Body of pancreas (tissue), 4 donors: ENCODE measurements at regions not wholly inside any gene's neighbourhood (a gene's known extent, or its start where the extent isn't known, plus 50 kb on each side); places are given as distances from the start of the nearest gene placed in this dataset.

Experiments used
- CTCF ChIP-seq, 7 experiments: fragments of 450-650 bp in 4 of 7; fragments of 200-600 bp in 3 of 7; sonication (generic) in 3 of 7; IDR thresholded peaks; one replicate each; pipeline ENCODE4 v1.5.1; 2016 to 2019; ENCODE audit warnings: antibody characterized with exemption in 7 of 7
- POLR2A ChIP-seq, 3 donors: fragments of 450-650 bp; IDR thresholded peaks; one replicate each; pipeline ENCODE4 v1.6.1; 2016; ENCODE audit warnings: antibody characterized with exemption in 3 of 3, mild to moderate bottlenecking in 2 of 3

DNA sequence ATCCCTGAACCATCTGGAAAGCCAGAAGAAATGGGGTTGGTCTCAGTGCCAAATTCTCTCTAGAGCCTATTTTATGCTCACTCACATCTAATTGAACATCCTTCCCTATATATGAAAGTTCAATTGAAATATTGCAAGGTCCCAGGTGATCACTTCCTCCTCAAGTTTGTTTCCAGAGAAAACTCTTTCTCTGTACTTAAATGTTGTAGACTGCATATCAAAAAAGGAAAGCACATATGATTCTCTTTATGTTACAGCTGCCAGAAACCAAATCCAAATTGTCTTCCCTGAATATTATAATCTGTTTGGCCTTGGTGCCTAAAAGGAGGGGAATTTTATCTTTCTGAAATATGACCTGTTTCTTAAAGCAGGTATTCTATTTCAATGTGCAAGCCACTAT is 93.3 kb downstream of the SHOX2 start:
- TF ChIP-seq CTCF (IDR thresholded peaks at IDR 0.05) (no peak), POLR2A (IDR thresholded peaks at IDR 0.05) (no peak)
